GM13977 (cell line): ENCODE measurements at regions not wholly inside any gene's neighbourhood (a gene's known extent, or its start where the extent isn't known, plus 50 kb on each side); places are given as distances from the start of the nearest gene placed in this dataset.

ENCODE experiments used
- DNase-seq: peaks from one replicate; pipeline ENCODE4 v3.0.0; 2012; ENCODE audit warnings: low spot score
- CTCF ChIP-seq: IDR thresholded peaks from 2 replicates; pipeline ENCODE4 v1.5.1; 2012; ENCODE audit warnings: mild to moderate bottlenecking, control low read depth; ENCODE audit not compliant: insufficient read depth; ENCODE audit errors: extremely low read depth, missing control alignments
- in situ Hi-C: fragments of 300-500 bp; cut with MboI; formaldehyde crosslinking; loops from one replicate; pipeline ENCODE4 v1.12.0; 2022; ENCODE audit warnings: low sequenced_read_pairs, low pct_unique_long_range_greater_than_20kb, mixed read lengths, inconsistent platforms; ENCODE audit not compliant: unreplicated experiment

DNA sequence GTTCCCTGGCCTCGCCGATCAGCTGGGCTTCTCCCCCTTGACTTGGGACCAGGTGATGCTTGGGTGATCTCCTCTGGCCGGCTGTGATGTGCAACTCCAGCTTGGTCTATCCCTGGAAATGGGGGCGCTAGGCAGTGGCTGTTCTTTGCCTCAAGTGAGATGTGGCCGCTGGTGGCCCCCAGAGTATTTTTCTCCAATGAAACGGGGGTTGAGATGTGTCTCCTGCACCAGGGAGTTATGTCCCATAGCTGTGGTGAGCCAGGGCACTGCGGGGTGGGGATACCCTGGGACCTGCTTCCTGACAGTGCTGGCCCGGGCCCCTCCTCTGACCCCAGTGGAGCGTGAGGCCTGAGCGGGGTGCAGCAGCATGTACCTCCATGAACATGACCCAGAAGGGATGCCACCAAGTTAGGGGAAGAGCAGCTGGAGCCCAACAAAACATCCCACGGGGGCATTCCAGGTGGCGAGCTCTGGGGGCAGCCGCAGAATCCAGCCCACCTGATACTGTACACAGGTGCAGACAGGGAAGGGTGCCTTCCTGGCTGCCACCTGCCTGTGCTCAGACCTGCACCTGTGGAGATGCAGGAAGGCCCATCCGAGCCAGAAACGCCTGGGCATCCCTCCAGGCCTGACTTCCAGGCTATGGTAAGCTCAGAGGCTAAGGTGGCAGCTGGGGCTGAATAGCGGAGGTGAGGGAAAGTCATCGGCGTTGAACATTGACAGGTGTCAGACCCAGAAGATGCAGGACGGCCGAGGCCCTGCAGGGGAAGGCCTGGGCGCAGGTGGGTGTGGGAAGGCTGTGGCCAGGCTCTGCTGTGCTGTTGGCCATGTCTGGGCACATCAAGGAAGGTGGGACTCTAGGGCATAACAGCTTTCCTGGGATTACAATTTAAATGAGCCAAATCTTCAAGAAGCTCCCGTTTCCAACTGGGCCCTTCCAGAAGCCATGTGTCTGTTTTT lies 97.3 kb downstream of the CTTN start:
- DNase-seq, result no peak
- TF ChIP-seq CTCF, result no peak
- in situ Hi-C loops, result no loop called here

GRCh38 chr11:70496591-70497535 lies 98.5 kb downstream of the CTTN start:
- no peak for TF ChIP-seq CTCF
- no peak for DNase-seq
- in situ Hi-C loops, result no loop called here

GRCh38 chr11:70497536-70498075 lies 99.3 kb downstream of the CTTN start:
- DNase-seq, result no peak
- no peak for TF ChIP-seq CTCF
- in situ Hi-C loops, result no loop called here

GRCh38 chr11:70498171-70498571 lies 99.8 kb downstream of the CTTN start:
- TF ChIP-seq CTCF, result no peak
- DNase-seq, result no peak
- in situ Hi-C loops, result no loop called here

GRCh38 chr11:70498976-70499801 lies 100.9 kb downstream of the CTTN start:
- no peak for TF ChIP-seq CTCF
- DNase-seq, result no peak
- in situ Hi-C loops, result no loop called here
